Duodenal mucosa (tissue), 2 donors: ENCODE measurements at regions not wholly inside any gene's neighbourhood (a gene's known extent, or its start where the extent isn't known, plus 50 kb on each side); places are given as distances from the start of the nearest gene placed in this dataset.

ENCODE experiments used
- H3K27ac ChIP-seq: one replicate; pipeline ENCODE4 v1.7.0; 2013; ENCODE audit warnings: low read depth, low read length
- H3K27me3 ChIP-seq, 2 donors: one replicate each; pipeline ENCODE4 v1.7.0; 2013; ENCODE audit warnings: low read length in 2 of 2, control low read depth in 1 of 2; ENCODE audit not compliant: insufficient read depth in 2 of 2, control insufficient read depth in 1 of 2
- H3K36me3 ChIP-seq, 2 donors: one replicate each; pipeline ENCODE4 v1.7.0; 2013; ENCODE audit warnings: low read length in 2 of 2, control low read depth in 1 of 2; ENCODE audit not compliant: insufficient read depth in 2 of 2, control insufficient read depth in 1 of 2
- H3K4me1 ChIP-seq, 2 donors: one replicate each; pipeline ENCODE4 v1.7.0; 2013; ENCODE audit warnings: low read length in 2 of 2, control low read depth in 1 of 2; ENCODE audit not compliant: insufficient read depth in 2 of 2, control insufficient read depth in 1 of 2
- H3K4me3 ChIP-seq, 2 donors: one replicate each; pipeline ENCODE4 v1.7.0; 2013; ENCODE audit warnings: low read length in 2 of 2, low read depth in 1 of 2
- H3K9ac ChIP-seq, 2 donors: one replicate each; pipeline ENCODE4 v1.7.0; 2013; ENCODE audit warnings: low read length in 2 of 2, low read depth in 1 of 2
- H3K9me3 ChIP-seq, 2 donors: one replicate each; pipeline ENCODE4 v1.7.0; 2013; ENCODE audit warnings: low read length in 2 of 2, control low read depth in 1 of 2; ENCODE audit not compliant: control insufficient read depth in 1 of 2

- H3K9ac ChIP-seq, result no peak overlapping the region
- H3K9me3 ChIP-seq, result no peaks in the 10 kb centered on the region
- H3K4me1 ChIP-seq, result no peaks in the 10 kb centered on the region
- H3K36me3 ChIP-seq, result no peaks in the 10 kb centered on the region
- no peak overlapping the region for H3K27ac ChIP-seq
- H3K4me3 ChIP-seq, result no peak overlapping the region
- H3K27me3 ChIP-seq, result no peaks in the 10 kb centered on the region
Observed at GRCh38 chr12:107992029-107992428, 137.1 kb upstream of the WSCD2 start.

GRCh38 chr12:107992870-107993451 is 136.1 kb upstream of the WSCD2 start:
- no peaks in the 10 kb centered on the region for H3K9me3 ChIP-seq
- no peak overlapping the region for H3K4me3 ChIP-seq

GRCh38 chr12:107998863-107999262 is 130.2 kb upstream of the WSCD2 start:
- Histone ChIP-seq H3K4me1 (no peaks in the 10 kb centered on the region), H3K9ac (no peak overlapping the region), H3K9me3 (no peaks in the 10 kb centered on the region), H3K36me3 (no peaks in the 10 kb centered on the region), H3K4me3 (no peak overlapping the region), H3K27ac (no peak overlapping the region), H3K27me3 (no peaks in the 10 kb centered on the region)

More at GRCh38 chr12:107992870-107993451, 136.1 kb upstream of the WSCD2 start:
- Histone ChIP-seq H3K4me1 (no peaks in the 10 kb centered on the region), H3K9ac (no peak overlapping the region), H3K27me3 (no peaks in the 10 kb centered on the region), H3K36me3 (no peaks in the 10 kb centered on the region), H3K27ac (no peak overlapping the region)

DNA sequence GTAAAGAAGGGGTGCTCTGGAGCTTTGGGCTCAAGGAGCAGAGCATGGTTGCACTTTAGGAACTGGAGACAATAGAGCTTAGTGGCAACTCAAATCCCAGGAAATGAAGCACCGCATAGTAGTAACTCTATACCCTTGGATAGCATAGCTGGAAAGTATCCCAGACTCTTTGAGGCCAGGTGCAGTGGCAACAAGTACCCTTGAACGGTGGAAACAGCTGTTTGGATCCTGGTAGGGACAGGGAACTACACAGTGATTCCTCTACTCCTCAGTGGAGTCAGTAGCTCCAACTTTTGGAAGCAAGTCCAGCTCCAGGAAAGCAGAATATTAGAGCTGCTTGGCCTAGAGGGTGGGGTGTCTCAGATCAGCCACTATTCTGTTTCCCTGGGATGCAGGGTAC is 129.0 kb upstream of the WSCD2 start:
- Histone ChIP-seq H3K36me3 (no peaks in the 10 kb centered on the region), H3K9me3 (no peaks in the 10 kb centered on the region), H3K9ac (no peak overlapping the region), H3K4me1 (no peaks in the 10 kb centered on the region), H3K27me3 (no peaks in the 10 kb centered on the region), H3K27ac (no peak overlapping the region), H3K4me3 (no peak overlapping the region)

GRCh38 chr12:108004319-108004718 is 124.8 kb upstream of the WSCD2 start:
- H3K9ac ChIP-seq, result no peak overlapping the region
- H3K4me1 ChIP-seq, result no peaks in the 10 kb centered on the region
- no peaks in the 10 kb centered on the region for H3K36me3 ChIP-seq
- H3K27ac ChIP-seq, result no peak overlapping the region
- no peaks in the 10 kb centered on the region for H3K9me3 ChIP-seq
- no peak overlapping the region for H3K4me3 ChIP-seq
- no peaks in the 10 kb centered on the region for H3K27me3 ChIP-seq

GRCh38 chr12:108008163-108008905 is 120.8 kb upstream of the WSCD2 start:
- Histone ChIP-seq H3K9ac (no peak overlapping the region), H3K4me1 (no peaks in the 10 kb centered on the region), H3K27ac (no peak overlapping the region), H3K27me3 (peaks cover 0 to 4% of the 10 kb centered on the region in 2 donors), H3K9me3 (no peaks in the 10 kb centered on the region), H3K4me3 (no peak overlapping the region), H3K36me3 (no peaks in the 10 kb centered on the region)

DNA sequence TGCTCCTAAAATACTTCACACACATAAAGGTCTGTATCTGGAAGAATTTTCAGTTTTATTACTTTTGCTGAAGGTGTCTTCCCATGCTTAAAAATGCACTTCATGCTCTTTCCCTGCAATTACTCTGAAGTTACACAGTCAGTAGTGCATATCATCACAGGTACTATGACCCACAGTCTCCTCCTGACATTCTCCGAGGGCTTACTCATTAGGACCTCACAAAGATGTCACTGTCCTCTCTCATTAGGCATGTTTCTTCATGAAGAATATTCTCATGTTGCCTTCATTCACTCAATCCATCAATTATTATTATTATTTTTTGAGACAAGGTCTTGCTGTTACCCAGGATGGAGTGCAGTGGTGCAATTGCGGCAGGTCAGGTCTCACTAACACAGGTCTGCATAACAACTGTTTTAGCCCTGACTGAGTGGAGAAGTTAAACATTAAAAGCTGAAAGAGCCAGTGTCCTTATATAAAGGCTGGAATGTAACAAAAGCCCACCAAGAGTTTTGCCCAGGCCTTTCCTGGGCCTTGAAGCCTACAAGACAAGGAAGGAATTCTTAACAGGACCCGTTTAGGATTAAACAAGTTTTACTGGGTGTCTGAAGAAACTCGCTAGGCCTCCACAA is 119.5 kb upstream of the WSCD2 start:
- H3K9me3 ChIP-seq, result no peaks in the 10 kb centered on the region

DNA sequence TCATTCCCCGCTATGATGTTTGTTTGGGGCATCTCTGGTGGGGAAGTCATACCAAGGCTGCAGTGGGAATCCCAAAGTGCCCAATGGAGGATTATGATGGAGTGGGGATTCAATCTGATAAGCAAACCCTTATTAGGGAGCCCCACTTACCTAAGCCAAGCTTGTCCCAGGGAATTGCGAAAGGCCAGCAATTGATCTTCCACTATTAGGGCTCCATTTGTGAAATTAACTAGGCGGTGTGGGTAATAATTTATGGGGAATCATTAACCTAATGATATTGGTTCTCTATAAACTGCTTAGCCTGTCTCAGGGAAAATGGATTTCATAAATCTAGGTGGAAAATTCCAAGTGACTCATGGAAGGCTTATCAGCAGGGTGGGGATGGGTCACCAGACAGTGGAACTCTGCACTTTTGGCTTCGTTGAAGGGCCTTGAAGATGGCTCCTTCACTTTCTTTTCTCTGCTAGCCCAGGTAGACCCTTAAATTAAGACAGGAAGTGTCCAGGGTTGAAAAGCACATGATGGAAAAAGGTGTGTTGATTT is 113.0 kb upstream of the WSCD2 start:
- Histone ChIP-seq H3K9me3 (no peaks in the 10 kb centered on the region), H3K36me3 (no peaks in the 10 kb centered on the region), H3K9ac (no peak overlapping the region), H3K4me1 (no peaks in the 10 kb centered on the region), H3K27ac (no peak overlapping the region), H3K4me3 (no peak overlapping the region), H3K27me3 (peaks cover 0 to 4% of the 10 kb centered on the region in 2 donors)

More for the DNA sequence above, 119.5 kb upstream of the WSCD2 start:
- Histone ChIP-seq H3K36me3 (no peaks in the 10 kb centered on the region), H3K4me1 (no peaks in the 10 kb centered on the region), H3K27me3 (peaks cover 0 to 4% of the 10 kb centered on the region in 2 donors), H3K27ac (no peak overlapping the region), H3K4me3 (no peak overlapping the region), H3K9ac (no peak overlapping the region)

DNA sequence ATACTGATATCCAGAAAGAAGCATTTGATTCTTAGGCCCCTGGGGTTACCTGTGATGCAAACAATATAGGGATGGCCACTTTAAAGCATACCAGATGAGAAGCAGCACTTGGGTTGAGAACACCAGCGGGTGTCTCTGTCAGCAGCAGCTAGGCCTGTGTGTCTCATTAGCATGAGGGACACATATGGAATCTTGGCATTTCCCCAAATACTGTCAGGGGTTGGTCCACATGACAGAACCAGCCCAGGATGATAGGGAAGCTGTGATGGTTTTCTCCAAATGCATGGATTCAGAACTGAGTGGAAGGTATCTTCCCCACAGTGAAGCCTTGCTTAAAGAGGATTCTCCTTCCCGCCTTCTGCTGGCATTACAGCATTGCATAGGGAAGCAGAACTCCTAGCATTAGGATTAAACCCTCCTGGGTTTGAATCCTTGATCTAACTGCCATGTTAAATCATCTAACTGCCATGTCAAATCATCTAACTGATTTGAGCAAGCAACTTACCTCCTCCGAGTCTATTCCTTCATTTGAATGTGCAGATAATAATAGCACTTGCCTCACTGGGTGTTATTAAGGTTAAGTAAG is 111.5 kb upstream of the WSCD2 start:
- H3K36me3 ChIP-seq, result no peaks in the 10 kb centered on the region
- peaks cover 0 to 4% of the 10 kb centered on the region in 2 donors for H3K27me3 ChIP-seq
- no peaks in the 10 kb centered on the region for H3K9me3 ChIP-seq
- H3K9ac ChIP-seq, result no peak overlapping the region
- no peak overlapping the region for H3K4me3 ChIP-seq
- H3K27ac ChIP-seq, result no peak overlapping the region
- no peaks in the 10 kb centered on the region for H3K4me1 ChIP-seq

DNA sequence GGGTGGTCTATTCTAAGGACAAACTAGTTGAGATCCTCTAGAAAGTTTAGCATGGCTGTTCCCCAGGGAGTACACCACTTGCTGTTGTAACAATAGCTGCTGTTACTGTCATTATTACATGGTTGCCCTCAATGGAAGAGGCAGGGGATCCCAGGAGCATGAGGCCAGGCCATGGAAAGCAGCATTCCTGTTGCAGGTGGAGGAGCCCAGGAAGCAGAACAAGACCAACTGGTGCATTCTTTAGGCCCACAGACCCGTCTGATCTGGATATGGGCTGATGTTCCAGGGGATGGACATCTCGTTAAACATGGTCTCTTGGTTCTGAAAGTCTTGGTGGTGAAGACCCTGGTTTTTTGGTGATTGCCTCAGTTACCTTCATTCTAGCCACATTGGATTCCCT is 109.2 kb upstream of the WSCD2 start:
- Histone ChIP-seq H3K9ac (no peak overlapping the region), H3K4me1 (no peaks in the 10 kb centered on the region), H3K9me3 (no peaks in the 10 kb centered on the region), H3K36me3 (no peaks in the 10 kb centered on the region), H3K27me3 (no peaks in the 10 kb centered on the region), H3K4me3 (no peak overlapping the region), H3K27ac (no peak overlapping the region)
